COLO829 (cell line): ENCODE measurements at regions not wholly inside any gene's neighbourhood (a gene's known extent, or its start where the extent isn't known, plus 50 kb on each side); places are given as distances from the start of the nearest gene placed in this dataset.
A peak's percentile ranks its signal among the peaks of the same experiment; 100 is the strongest.

ENCODE experiments used
- DNase-seq: peaks from one replicate; pipeline ENCODE4 v3.0.0; 2012; ENCODE audit warnings: low spot score

DNA sequence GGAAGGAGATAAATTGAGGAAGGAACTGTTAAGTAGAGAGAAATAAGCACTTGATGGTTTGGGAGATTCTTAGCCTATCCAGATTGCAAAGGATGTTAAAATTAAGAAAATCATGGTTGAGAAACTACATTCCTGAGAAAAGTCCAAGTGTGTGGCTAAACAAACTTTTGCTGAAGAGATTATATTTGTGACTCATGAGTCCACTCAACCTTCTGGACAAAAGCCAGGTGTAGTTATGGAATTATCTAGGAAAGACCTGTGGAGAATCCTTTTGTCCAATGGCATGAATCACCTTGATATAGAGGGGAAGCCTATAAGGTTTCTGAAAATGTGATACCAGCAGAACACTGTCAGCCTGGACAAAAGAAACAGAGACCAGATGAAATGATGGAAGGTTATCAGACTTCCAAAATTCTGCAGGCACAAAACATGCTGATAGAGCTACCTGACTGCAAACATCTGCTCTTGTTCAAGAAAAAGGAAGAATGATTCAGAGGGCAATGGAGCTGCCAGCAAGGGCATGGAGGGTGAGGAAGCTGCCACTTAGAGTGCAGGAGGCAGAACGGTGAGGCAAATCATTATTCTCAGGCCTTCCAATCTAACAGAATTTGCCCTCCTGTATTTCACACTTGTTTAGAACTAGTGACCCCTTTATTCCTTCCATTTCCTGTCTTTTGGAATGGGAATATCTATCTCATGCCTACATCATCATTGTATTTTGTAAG is 300.6 kb upstream of the PRMT6 start:
- no peak for DNase-seq

- DNase-seq, result no peak
Measured at GRCh38 chr1:106756752-106757151, 299.7 kb upstream of the PRMT6 start.

GRCh38 chr1:106768077-106768476 is 288.4 kb upstream of the PRMT6 start:
- no peak for DNase-seq

DNA sequence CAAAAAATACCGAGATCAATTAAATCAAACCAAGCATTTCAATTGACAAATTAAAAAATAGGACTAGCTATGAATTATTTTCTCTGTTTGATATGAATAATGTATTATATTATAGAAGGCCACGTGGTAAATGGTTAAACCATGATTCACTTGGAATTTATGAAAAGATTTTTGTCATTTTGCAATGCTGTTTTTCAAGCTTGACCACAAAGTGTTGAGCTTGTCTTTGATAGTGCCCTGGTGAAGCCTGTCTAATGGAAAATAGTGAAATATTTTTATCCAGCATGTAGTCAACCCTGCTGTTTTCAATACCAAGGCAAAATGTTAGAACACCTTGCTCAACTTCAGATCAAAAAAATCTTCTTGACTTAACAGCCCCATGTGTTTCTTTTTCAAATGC is 288.0 kb upstream of the PRMT6 start:
- peak; percentile 1 for DNase-seq

DNA sequence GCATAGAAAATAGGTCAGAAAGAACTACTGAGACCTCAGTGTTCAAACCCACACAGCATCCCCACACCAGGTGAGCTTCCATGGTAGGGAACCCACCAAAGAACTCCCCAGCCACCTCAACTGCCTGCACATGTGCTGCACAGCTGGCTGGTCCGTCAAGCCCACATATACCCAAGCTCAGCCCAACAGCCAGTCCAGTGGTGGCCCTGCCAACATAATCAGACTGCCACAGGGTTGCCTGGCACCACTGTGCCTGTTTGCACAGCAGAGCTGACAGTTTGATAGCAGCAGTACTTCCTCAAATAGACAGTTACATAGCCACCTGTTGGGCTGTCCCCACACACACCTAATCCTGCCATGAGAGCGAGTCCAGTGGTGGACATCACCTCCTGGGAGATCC is 283.3 kb upstream of the PRMT6 start:
- DNase-seq, result no peak

- no peak for DNase-seq
Measured at GRCh38 chr1:106780066-106780465, 276.4 kb upstream of the PRMT6 start.

GRCh38 chr1:106780806-106781569 is 275.5 kb upstream of the PRMT6 start:
- DNase-seq, result no peak

DNA sequence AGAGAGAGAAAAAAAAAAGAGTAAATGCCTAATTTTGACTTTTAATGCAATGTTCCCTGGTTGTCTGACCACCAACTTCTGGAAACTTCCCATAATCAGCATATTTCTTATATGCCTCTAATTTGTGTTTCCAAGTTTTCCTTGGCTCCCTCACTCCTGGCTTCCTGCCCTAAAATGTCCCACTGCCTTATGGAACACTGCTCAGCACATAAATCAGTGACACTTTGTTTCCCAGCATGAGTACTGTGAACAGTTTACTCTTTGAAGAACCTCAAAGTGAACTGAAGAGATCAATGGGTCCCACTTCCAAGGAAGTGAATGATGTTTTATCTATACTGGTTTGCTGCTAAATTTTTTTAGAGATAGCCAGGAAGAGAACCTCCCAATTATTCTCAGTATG is 271.3 kb upstream of the PRMT6 start:
- no peak for DNase-seq

DNA sequence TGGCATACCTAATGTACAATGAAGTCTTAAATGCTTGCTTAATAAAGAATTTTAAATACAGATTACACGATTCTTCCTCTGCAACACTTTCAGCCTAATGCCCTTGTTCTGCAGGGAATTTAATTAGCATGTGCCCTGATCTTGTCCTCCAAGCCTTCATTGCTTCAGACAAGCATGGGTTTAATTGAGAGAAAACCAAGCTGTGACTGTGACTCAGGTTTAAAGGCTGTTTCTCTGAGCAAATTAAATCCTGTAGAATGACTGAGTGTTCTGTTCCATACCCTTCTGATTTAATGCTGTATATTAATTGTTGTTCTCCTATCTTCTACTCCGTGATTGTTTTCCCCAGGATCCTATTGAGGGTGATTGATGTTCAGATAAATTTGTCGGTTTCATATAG is 269.0 kb upstream of the PRMT6 start:
- DNase-seq, result no peak

- no peak for DNase-seq
Measured at GRCh38 chr1:106789686-106790085, 266.8 kb upstream of the PRMT6 start.

- DNase-seq, result no peak
Measured at GRCh38 chr1:106791041-106791440, 265.4 kb upstream of the PRMT6 start.

GRCh38 chr1:106793651-106794050 is 262.8 kb upstream of the PRMT6 start:
- DNase-seq, result no peak

- DNase-seq, result no peak
Measured at GRCh38 chr1:106798991-106799390, 257.5 kb upstream of the PRMT6 start.

GRCh38 chr1:106802181-106802580 is 254.3 kb upstream of the PRMT6 start:
- DNase-seq, result no peak

GRCh38 chr1:106814418-106814817 is 242.1 kb upstream of the PRMT6 start:
- DNase-seq, result no peak

DNA sequence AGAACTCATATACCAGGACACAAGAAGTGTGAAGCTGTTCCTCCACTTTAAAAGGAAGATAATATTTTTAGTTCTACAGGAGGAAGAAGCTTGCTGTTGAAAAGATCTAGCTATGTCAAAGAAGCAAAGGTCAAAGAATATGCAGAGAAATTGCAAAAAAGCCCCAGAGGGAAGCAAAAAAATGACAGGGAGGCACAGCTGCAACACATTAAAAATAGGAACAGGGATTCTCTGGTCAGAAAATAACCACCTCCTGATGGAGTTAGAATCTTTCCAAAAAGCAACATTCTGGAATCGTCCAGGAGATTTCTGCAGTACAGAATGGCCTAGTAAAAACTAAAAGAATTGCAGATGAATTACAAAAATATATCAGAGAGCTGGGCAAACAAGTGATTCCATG is 238.9 kb upstream of the PRMT6 start:
- DNase-seq, result no peak

DNA sequence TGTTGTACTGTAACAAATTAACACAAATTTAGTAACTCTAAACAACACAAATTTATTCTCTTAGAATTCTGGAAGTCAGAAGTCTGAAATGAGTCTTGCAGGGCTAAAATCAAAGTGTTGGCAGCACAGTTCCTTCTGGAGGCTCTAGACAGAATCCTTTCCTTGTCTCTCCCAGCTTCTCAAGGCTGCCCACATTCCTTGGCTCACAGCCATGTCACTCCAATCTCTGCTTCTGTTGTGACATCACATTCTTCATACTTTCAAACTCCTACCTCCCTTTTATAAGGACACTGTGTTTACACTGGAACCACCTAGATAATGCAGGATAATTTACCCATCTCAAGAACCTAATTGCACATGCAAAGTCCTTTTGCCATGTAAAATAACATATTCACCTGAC is 225.0 kb upstream of the PRMT6 start:
- no peak for DNase-seq

DNA sequence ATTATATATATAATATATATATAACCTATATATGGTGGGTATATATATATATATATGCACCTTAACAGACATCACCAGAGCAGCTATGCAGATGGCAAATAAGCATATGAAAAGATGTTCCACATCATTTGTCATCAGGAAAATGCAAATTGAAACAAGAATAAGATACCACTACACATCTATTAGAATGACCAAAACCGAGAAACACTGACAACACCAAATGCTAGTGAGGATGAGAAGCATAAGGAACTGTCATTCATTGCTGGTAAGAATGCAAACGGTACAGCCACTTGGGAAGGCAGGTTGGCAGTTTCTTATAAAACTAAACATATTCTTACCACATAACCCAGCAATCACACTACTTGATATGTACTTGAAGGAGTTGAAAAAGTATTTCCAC is 219.8 kb upstream of the PRMT6 start:
- DNase-seq, result no peak

DNA sequence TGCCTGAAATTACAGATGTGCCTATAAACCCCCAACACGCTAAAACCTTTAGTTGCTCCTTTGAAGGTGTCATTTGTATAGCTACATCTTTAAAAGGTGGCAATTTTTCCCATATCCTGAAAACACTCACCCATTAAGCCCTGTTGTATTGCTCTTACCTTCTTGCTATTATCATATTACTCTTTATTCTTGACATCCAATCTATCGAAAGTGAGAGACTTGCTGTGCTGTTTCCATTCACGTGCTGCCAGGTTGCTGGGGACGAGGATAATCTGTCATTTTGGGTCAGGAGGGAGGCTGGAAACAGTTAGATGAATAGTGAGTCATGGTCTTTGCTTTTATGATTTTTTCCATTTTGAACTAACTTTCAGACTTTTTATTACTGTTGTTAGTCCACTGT is 213.0 kb upstream of the PRMT6 start:
- no peak for DNase-seq

DNA sequence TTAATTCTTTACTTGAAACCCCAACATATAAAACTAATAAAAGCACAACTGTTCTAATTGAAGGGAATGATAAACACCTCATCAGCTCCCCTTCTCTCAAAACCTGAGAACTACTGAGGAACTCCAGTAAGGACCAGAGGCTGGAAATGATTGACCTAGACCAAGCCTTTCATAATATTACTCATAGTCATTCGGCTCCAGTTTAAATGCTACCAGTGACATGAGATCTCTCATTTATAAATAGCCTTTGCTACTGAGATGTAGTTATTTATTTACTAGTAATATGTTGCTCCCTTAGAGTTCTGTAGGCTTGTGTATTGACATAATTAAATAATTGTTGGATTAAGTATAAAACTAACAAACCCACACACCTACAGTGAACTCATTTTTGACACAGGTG is 209.8 kb upstream of the PRMT6 start:
- no peak for DNase-seq

DNA sequence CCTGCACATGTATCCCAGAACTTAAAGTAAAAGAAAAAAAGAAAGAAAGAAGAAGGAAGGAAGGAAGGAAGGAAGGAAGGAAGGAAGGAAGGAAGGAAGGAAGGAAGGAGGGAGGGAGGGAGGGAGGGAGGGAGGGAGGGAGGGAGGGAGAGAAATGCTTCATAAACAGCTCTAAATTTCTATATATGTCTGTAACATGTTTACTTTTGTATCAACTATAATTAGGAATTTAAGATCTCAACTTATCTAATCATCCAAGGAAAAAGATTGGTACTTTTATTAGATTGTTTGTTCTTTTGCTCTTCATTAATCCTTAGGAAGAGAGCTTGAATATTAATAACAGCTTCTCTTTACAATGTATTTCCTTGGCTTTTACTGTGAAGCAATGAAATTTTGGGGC is 195.4 kb upstream of the PRMT6 start:
- DNase-seq, result no peak

DNA sequence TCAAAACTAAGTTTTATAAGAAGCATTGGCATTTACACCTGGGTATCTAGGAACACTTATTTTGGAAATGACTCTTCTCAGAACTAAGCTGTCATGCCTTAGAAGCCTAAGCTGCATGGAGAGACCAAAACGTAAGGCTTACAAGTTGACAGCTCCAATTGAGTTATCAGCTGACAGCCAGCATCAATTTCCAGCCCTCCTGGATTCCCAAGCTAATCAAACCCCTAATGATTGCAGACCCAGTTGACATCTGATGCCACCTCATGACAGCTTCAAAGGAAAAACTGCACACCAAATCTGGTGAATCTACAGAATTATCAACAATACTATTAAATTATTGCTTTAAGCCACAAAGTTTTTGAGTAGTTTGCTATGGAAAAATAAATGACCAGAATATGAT is 187.6 kb upstream of the PRMT6 start:
- DNase-seq, result no peak

GRCh38 chr1:106875622-106876021 is 180.9 kb upstream of the PRMT6 start:
- no peak for DNase-seq

DNA sequence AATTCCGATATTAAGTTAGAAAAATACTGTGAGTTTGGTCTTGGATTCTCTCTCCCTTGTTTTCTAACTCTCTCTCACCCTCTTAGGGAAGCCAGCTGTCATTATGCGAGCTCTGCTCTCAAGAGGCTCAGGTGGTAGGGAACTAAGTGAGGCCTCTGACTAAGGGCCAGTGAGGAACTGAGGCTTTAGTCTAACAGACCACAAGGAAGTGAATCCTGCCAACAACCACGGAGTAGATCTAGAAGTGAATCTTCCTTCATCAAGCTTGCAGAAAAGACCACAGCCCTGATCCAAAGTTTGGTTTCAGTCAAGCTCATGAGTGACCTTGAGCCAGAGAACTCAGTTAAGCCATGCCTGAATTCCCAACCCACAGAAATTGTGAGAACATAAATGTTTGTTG is 180.1 kb upstream of the PRMT6 start:
- no peak for DNase-seq
